Coronary artery (tissue), 2 donors: ENCODE measurements at regions not wholly inside any gene's neighbourhood (a gene's known extent, or its start where the extent isn't known, plus 50 kb on each side); places are given as distances from the start of the nearest gene placed in this dataset.
A peak's percentile ranks its signal among the peaks of the same experiment; 100 is the strongest.

ENCODE experiments used
- DNase-seq: peaks from one replicate; pipeline ENCODE4 v3.0.0-alpha.2; 2017; ENCODE audit warnings: low spot score
- H3K27ac ChIP-seq, 2 donors: fragments of 200-600 bp; sonication (generic); one replicate each; pipeline ENCODE4 v1.5.1; 2016 to 2019
- H3K4me3 ChIP-seq: fragments of 200-600 bp; sonication (generic); 2 replicates; pipeline ENCODE4 v1.5.1; 2016; ENCODE audit warnings: mild to moderate bottlenecking, moderate library complexity
- TF ChIP-seq, protein P1 (sequence below): fragments of 200-600 bp; sonication (generic); IDR thresholded peaks from one replicate; pipeline ENCODE4 v1.5.1; 2019; ENCODE audit warnings: antibody characterized with exemption

DNA sequence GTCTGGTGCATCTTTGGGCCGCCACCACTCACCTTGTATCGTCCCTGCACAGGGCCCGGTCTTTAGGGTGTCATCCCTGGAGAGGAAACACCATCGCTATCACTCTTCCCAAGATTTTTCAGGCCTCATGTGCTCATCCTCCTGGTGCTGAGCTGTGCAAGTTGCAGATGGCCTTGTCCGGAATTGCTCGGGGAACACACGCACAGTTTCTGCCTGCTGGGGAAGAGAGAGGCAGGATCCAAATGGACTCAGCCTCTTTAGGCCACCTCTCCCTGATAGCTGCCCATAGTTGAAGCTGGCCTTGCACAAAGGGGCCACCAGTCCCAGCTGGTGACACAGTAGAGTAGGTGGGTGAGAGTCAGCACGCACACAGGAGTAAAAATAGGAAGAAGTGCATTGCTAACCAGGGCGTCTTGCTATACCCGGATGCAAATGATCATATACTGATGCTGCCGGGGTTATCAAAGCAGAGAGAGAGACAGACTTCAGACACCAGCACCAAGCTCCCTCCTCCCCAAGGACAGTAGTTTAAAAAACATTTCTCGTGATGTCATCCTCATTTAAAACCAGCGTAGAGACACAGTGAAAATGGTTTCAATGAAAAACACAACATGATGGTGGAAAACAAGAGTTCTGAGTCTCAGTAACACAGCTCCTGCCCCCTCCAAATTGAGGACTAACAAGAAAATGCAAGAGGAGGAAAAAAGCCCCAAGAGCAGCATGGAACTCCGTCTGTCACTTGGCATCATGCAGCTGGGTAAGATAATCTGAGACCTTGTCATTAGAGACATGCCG is 147.5 kb upstream of the NCK2 start:
- Histone ChIP-seq H3K4me3 (no peak overlapping the region), H3K27ac (peak overlapping the region; percentile 29 to 66)
- TF ChIP-seq, protein P1, sequence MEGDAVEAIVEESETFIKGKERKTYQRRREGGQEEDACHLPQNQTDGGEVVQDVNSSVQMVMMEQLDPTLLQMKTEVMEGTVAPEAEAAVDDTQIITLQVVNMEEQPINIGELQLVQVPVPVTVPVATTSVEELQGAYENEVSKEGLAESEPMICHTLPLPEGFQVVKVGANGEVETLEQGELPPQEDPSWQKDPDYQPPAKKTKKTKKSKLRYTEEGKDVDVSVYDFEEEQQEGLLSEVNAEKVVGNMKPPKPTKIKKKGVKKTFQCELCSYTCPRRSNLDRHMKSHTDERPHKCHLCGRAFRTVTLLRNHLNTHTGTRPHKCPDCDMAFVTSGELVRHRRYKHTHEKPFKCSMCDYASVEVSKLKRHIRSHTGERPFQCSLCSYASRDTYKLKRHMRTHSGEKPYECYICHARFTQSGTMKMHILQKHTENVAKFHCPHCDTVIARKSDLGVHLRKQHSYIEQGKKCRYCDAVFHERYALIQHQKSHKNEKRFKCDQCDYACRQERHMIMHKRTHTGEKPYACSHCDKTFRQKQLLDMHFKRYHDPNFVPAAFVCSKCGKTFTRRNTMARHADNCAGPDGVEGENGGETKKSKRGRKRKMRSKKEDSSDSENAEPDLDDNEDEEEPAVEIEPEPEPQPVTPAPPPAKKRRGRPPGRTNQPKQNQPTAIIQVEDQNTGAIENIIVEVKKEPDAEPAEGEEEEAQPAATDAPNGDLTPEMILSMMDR = no peak
- DNase-seq = no peak

DNA sequence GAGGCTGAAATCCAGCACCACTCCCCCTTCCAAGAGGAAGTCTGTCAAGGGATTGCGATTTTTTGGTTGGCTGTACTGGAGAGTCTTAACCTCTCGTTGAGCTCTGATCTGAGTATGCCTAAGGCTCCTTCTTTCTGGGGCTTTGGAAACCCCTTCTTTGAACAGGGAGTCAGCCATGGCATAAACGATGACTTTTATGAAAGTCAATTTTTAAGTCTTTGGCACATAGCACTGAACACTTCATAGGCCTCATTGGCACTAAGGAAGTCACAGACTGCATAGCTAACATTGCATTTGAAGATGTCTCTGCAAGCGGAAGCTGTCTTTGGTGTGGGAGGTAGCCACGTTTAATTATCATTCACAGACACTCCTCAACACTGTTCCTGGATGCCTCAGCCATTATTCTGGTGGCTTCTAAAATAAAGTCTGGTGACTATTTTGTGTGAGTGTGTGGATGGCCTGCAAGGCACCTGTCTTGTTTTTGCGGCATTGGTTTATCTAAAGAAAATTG is 148.2 kb upstream of the NCK2 start:
- TF ChIP-seq, protein P1 = no peak
- H3K4me3 ChIP-seq = no peak overlapping the region
- H3K27ac ChIP-seq = no peak overlapping the region
- DNase-seq = no peak

DNA sequence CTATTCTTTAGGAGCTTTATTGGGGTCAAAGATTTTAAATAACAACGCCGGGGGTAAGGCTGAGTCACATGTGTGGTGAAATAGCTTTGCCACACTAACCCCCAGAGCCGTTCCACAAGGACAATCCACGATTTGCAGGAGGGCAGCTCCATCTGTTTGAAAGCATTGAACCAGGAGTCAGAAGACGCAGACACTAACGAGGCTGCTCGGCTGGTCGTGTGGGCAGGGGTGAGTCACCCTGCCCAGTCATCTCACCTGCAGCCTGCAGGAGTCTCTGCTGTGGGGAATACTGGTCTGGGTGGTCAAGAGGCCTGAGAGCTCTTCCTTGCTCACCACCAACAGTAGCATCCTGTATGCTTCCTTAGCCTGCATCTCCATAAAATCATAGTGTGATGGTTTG is 149.2 kb upstream of the NCK2 start:
- Histone ChIP-seq H3K4me3 (no peak overlapping the region), H3K27ac (no peak overlapping the region)
- TF ChIP-seq, protein P1 = no peak
- DNase-seq = no peak

DNA sequence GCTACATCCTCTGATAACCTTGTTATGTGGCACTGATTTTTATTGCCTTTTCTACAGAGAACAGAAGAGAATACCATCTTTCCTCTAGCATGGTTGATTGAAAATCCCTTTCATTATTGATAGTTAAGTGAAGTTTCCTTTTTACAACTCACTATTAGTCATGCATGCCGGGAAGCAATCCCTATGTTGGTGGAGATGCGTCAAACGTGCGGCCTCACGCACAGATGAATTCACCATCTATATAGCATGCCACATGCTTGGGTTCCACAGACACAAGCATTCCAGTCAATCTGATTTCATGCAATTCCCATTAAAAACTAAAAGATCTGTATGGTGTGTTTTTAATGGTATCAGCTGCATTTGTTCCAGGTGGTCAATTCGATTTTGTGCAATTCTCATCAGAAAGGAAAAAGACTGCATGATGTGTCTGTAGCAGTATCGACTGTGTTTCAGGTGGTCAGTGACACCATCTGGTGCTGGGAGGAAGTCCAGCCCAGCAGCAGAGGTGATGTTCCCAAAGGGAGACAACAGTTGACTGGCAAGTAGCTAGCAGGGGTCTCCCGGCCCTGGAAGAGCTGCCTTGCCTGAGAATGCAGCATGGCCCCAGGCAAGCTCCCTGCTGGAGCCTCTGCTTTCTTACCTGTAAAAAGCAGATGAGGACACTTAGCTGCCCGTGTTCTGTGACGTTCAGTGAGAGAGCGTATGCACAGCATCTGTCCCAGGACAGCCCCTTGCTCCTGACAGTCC is 151.3 kb upstream of the NCK2 start:
- no peak for DNase-seq
- H3K27ac ChIP-seq = no peak overlapping the region
- TF ChIP-seq, protein P1 = no peak

DNA sequence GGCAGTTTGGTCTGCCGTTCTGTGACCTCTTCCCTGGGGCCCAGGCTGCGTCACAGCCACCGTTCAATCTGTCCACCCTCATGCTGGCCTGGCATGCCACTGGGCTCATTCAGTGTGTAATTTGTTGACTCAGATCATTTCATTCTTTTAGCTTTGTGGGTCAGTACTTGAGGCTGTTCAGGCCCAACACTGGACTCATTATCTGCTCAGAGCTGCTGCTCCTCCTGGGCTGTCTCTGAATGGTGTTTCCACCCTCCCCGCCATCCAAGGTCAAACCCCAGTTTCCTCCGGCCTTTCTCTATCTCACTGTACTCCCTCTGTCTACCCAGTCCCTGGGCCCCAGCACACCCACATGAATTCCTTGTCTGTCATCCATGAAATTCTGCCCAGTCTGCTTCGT is 152.4 kb upstream of the NCK2 start:
- no peak overlapping the region for H3K4me3 ChIP-seq
- H3K27ac ChIP-seq = no peak overlapping the region
- TF ChIP-seq, protein P1 = no peak
- no peak for DNase-seq

More for the DNA sequence above, 151.3 kb upstream of the NCK2 start:
- H3K4me3 ChIP-seq = no peak overlapping the region

DNA sequence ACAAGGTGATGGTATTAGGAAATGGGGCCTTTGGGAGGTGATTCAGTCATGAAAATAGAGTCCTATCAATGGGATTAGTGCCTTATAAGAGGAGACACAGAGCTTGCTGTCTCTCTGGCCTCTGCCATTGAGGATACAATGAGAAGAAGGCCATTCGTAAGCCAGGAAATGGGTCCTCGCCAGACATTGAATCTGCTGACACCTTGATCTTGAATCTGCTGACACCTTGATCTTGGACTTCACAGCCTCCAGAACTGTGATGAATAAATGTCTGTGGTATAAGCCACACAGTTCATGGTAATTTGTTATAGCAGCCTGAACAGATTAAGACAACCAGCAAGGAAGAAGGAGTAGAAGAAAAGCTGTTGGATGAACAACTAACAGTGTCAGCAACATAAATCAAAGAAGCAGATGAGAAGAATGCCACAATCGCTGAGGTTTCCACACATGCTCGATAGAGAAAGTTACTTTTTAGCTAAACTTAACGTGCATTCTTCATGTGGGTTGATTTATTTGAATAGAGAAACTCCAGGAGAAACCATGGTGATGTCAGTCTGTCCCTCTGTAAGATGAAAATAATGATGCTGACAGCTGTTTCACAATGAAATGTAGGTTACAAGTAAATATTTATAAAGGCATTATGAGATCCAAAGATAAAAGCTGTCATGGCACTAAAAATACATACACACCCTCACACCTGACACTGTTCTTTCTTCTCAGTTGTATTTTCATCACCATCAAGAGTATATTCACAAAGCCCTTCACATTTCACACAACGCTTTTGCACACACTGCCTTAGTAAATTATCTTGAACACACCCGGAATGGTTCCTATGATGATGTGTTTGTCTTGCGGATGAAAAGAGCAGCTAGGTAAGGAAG is 153.7 kb upstream of the NCK2 start:
- Histone ChIP-seq H3K4me3 (no peak overlapping the region), H3K27ac (no peak overlapping the region)
- DNase-seq = no peak
- TF ChIP-seq, protein P1 = no peak
